Endothelial cell of umbilical vein (primary cell): ENCODE measurements at regions not wholly inside any gene's neighbourhood (a gene's known extent, or its start where the extent isn't known, plus 50 kb on each side); places are given as distances from the start of the nearest gene placed in this dataset.

ENCODE experiments used
- BruUV-seq: library from RNA; stranded (reverse); fragments of 400-500 nt; replicated peaks from 2 replicates; lab custom pipeline; 2021; lab: Mats Ljungman, UMichigan
- CTCF ChIA-PET: fragments of 300-600, 350-600 bp; sonication (Branson Sonifier 250); formaldehyde crosslinking; loops from one replicate; lab custom pipeline; 2021; ENCODE audit warnings: antibody characterized with exemption, inconsistent platforms; lab: Charles Lee
- POLR2A ChIA-PET: fragments of 300-600, 350-600 bp; sonication (Branson Sonifier 250); formaldehyde crosslinking; loops from one replicate; lab custom pipeline; 2021; ENCODE audit warnings: antibody characterized with exemption, inconsistent platforms; lab: Charles Lee
- DNase-seq: peaks from one replicate; pipeline ENCODE4 v3.0.0-alpha.2; 2011; ENCODE audit warnings: low read depth, low spot score
- FAIRE-seq: peaks from 2 replicates; lab custom pipeline; 2011; peaks lifted over from hg19 to GRCh38; lab: Jason Lieb, UNC
- H2AFZ ChIP-seq: 2 replicates; pipeline ENCODE4 v1.6.0; 2012; ENCODE audit warnings: low read depth, low read length, control low read depth, inconsistent platforms
- H3K27ac ChIP-seq: 2 replicates; pipeline ENCODE4 v1.5.1; 2011; ENCODE audit warnings: low read depth, mild to moderate bottlenecking, control low read depth, low read length, moderate library complexity; ENCODE audit not compliant: insufficient read depth
- H3K27me3 ChIP-seq, 2 experiments: 2 replicates each; pipeline versions ENCODE4 v1.6.0 to v1.6.1; 2011; ENCODE audit warnings: low read length in 2 of 2, mixed read lengths in 1 of 2; ENCODE audit not compliant: control insufficient read depth in 2 of 2, insufficient read depth in 2 of 2
- H3K36me3 ChIP-seq, 2 experiments: 2 replicates in 1 of 2; 3 replicates in 1 of 2; pipeline ENCODE4 v1.5.1; 2011; ENCODE audit warnings: low read length in 2 of 2, mild to moderate bottlenecking in 1 of 2, moderate library complexity in 1 of 2; ENCODE audit not compliant: control insufficient read depth in 2 of 2, insufficient read depth in 2 of 2; ENCODE audit errors: extremely low read depth in 1 of 2
- H3K4me1 ChIP-seq: 3 replicates; pipeline ENCODE4 v1.5.1; 2011; ENCODE audit warnings: mild to moderate bottlenecking, low read length; ENCODE audit not compliant: control insufficient read depth, insufficient read depth; ENCODE audit errors: extremely low read depth
- H3K4me2 ChIP-seq: 2 replicates; pipeline ENCODE4 v1.6.1; 2011; ENCODE audit warnings: low read length, control low read depth, mixed read lengths; ENCODE audit not compliant: insufficient read depth
- H3K4me3 ChIP-seq, 3 experiments: fragments of 200-600 bp in 1 of 3; sonication (generic), shearing (Covaris generic) in 1 of 3; replicated peaks in 1 of 3; 2 replicates each; pipeline ENCODE4 v1.5.1; 2011 to 2016; ENCODE audit warnings: control low read depth in 3 of 3, low read length in 3 of 3, mild to moderate bottlenecking in 2 of 3, inconsistent platforms in 1 of 3, low read depth in 1 of 3, moderate library complexity in 1 of 3; ENCODE audit not compliant: insufficient read depth in 1 of 3
- H3K79me2 ChIP-seq: 2 replicates; pipeline ENCODE4 v1.6.0; 2012; ENCODE audit warnings: low read length, inconsistent platforms; ENCODE audit not compliant: control insufficient read depth, insufficient read depth
- H3K9ac ChIP-seq: replicated peaks from 2 replicates; pipeline ENCODE3; 2011; ENCODE audit warnings: low read length, control low read depth; ENCODE audit not compliant: insufficient read depth; ENCODE audit errors: extremely low read depth
- H3K9me1 ChIP-seq: replicated peaks from 3 replicates; pipeline ENCODE4 v1.6.0; 2011; ENCODE audit warnings: mild to moderate bottlenecking, low read length; ENCODE audit not compliant: control insufficient read depth, insufficient read depth; ENCODE audit errors: extremely low read depth
- H3K9me3 ChIP-seq: replicated peaks from 2 replicates; pipeline ENCODE4 v1.5.1; 2012; ENCODE audit warnings: low read length, inconsistent platforms; ENCODE audit not compliant: control insufficient read depth, insufficient read depth
- H4K20me1 ChIP-seq: replicated peaks from 2 replicates; pipeline ENCODE3; 2011; ENCODE audit warnings: mild to moderate bottlenecking, low read length; ENCODE audit not compliant: control insufficient read depth, insufficient read depth; ENCODE audit errors: extremely low read depth
- CTCF ChIP-seq, 2 donors: IDR thresholded peaks; 1 replicate in 1 of 2; 2 replicates in 1 of 2; pipeline ENCODE4 v1.5.1; 2011; ENCODE audit warnings: low read length in 2 of 2, mild to moderate bottlenecking in 2 of 2, moderate library complexity in 2 of 2, control low read depth in 1 of 2, inconsistent platforms in 1 of 2, low read depth in 1 of 2; ENCODE audit not compliant: insufficient read depth in 1 of 2; ENCODE audit errors: extremely low read depth in 1 of 2
- EZH2 ChIP-seq: IDR thresholded peaks from 2 replicates; pipeline ENCODE4 v1.6.1; 2012; ENCODE audit warnings: borderline replicate concordance, low read depth, mild to moderate bottlenecking, moderate library complexity, low read length, inconsistent platforms; ENCODE audit not compliant: severe bottlenecking
- FOS ChIP-seq: IDR thresholded peaks from 2 replicates; pipeline ENCODE4 v1.6.1; 2011; ENCODE audit warnings: mild to moderate bottlenecking, low read length, moderate library complexity, borderline replicate concordance; ENCODE audit not compliant: insufficient read depth
- GATA2 ChIP-seq: IDR thresholded peaks from 2 replicates; pipeline ENCODE4 v1.7.0; 2011; ENCODE audit warnings: low read depth, mild to moderate bottlenecking, moderate library complexity, mixed read lengths, low read length; ENCODE audit not compliant: insufficient read length, insufficient read depth
- JUN ChIP-seq: IDR thresholded peaks from 2 replicates; pipeline ENCODE4 v1.6.1; 2011; ENCODE audit warnings: borderline replicate concordance, low read depth; ENCODE audit not compliant: insufficient read length, insufficient read depth
- MAX ChIP-seq: IDR thresholded peaks from 2 replicates; pipeline ENCODE4 v1.6.1; 2011; ENCODE audit not compliant: insufficient read depth, insufficient read length
- MYC ChIP-seq: IDR thresholded peaks from one replicate; pipeline ENCODE4 v1.6.1; 2011; ENCODE audit warnings: mild to moderate bottlenecking, low read depth, low read length
- POLR2A ChIP-seq: IDR thresholded peaks from 2 replicates; pipeline ENCODE4 v1.6.1; 2012; ENCODE audit warnings: low read depth, mild to moderate bottlenecking, control low read depth, low read length
- POLR2AphosphoS5 ChIP-seq: IDR thresholded peaks from 2 replicates; pipeline ENCODE4 v1.6.1; 2012; ENCODE audit warnings: low read depth, mild to moderate bottlenecking, control low read depth, low read length, moderate library complexity; ENCODE audit not compliant: insufficient read depth
- dilution Hi-C: fragments of 300-500 bp; cut with MboI; formaldehyde crosslinking; loops from one replicate; pipeline ENCODE4 v1.15.0; 2019; ENCODE audit warnings: low sequenced_read_pairs; ENCODE audit not compliant: extremely low pct_ligation_motif_present
- intact Hi-C: fragments of 100-400 bp; cut with micrococcal nuclease; formaldehyde crosslinking; loops from one replicate; pipeline ENCODE4 v1.10.0; 2022

GRCh38 chr4:131441004-131441688 lies 1707.9 kb upstream of the PCDH10 start:
- no TSS peak for BruUV-seq
- H3K36me3 ChIP-seq = no peaks in the 10 kb centered on the region
- no peak for FAIRE-seq
- no peak overlapping the region for H3K9ac ChIP-seq
- ChIA-PET CTCF (no interaction called here), POLR2A (no interaction called here)
- H4K20me1 ChIP-seq = no peaks in the 10 kb centered on the region
- H3K27ac ChIP-seq = no peak overlapping the region
- no peaks in the 10 kb centered on the region for H3K27me3 ChIP-seq
- TF ChIP-seq MAX (no peak), JUN (no peak), MYC (no peak), GATA2 (no peak), POLR2A (no peak), FOS (no peak), CTCF (IDR thresholded peaks at IDR 0.05; ENCODE audit: extremely low read depth in 1 of 2, insufficient read depth in 1 of 2, low read depth in 1 of 2, low read length in 2 of 2) (no peak), POLR2AphosphoS5 (no peak), EZH2 (no peak)
- H3K79me2 ChIP-seq = no peaks in the 10 kb centered on the region
- H3K4me3 ChIP-seq = no peak overlapping the region
- H2AFZ ChIP-seq = no peak overlapping the region
- no peak for DNase-seq
- H3K9me3 ChIP-seq = no peaks in the 10 kb centered on the region
- H3K9me1 ChIP-seq = no peaks in the 10 kb centered on the region
- no peak overlapping the region for H3K4me2 ChIP-seq
- dilution Hi-C loops (no loop called here), intact Hi-C loops (no loop called here)
- H3K4me1 ChIP-seq = no peaks in the 10 kb centered on the region
